ENCODE measurements at regions not wholly inside any gene's neighbourhood (a gene's known extent, or its start where the extent isn't known, plus 50 kb on each side); places are given as distances from the start of the nearest gene placed in this dataset.
A peak's percentile ranks its signal among the peaks of the same experiment; 100 is the strongest.

DNA sequence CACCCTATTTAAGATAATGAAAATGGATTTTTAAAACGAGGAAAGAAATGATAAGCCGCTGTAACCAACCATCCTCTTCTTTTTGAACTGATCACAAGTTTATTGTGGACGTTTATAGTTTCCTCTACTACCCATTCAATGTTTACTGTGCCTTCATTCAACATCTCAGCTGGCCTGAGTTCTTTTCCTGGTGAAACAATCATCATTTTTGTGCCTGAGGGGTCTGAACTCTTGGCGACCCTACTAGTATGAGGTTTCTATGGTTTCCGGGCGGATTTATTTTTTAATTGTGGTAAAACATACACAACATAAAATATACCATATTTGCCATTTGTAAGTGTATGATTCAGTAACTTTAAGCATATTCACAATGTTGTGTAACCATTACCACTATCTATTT, 100.7 kb downstream of the SPRY1 start:
- no peak for DNase-seq (ENCODE audit: low read depth, low spot score)

DNA sequence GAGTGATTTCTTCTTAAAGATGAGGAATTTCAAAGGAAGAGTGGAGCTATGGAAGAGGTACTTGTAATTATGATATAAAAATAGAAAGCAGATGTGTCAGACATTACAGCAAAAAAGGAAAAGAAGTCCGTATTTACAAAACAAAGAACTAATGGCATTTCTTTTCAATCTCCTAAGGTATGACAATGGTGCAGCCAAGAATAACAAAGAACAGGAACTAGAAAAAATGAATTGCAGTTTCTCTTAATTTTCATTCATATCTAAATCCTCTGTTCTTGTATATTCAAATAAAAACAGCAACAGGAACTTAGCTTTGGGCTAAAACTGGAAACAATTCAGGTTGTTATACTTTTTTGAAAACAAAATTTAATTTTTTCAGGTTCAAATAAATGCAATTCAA, 105.1 kb downstream of the SPRY1 start:
- DNase-seq (ENCODE audit: low read depth, low spot score) = no peak

DNA sequence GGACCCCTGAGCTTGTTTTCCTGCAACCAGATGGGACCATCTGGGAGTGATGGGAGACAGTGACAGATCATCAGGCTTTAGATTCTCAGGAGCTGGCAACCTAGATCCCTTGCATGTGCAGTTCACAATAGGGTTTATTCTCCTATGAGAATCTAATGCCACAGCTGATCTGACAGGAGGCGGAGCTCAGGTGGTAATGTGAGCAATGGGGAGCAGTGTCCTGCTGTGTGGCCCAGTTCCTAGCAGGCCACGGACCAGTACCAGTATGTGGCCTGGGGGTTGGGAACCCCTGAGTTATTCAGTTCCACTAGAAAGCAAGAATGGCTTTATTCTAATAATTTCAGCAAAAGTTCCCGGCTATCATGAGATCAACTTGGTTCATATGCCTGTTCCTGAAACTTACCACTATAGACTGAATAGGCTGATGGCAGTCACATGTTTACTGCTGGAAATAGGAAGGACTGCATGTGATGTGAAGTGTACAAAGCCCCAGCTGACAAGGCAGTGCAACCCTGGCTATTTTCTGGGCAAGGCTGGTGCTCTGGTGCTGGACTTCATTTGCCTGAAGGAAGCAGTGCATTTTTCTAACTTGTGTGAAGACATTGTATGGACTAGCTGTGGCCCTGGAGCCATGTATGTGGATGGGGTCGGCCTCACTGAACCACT, 107.2 kb downstream of the SPRY1 start:
- DNase-seq (ENCODE audit: low read depth, low spot score) = no peak

DNA sequence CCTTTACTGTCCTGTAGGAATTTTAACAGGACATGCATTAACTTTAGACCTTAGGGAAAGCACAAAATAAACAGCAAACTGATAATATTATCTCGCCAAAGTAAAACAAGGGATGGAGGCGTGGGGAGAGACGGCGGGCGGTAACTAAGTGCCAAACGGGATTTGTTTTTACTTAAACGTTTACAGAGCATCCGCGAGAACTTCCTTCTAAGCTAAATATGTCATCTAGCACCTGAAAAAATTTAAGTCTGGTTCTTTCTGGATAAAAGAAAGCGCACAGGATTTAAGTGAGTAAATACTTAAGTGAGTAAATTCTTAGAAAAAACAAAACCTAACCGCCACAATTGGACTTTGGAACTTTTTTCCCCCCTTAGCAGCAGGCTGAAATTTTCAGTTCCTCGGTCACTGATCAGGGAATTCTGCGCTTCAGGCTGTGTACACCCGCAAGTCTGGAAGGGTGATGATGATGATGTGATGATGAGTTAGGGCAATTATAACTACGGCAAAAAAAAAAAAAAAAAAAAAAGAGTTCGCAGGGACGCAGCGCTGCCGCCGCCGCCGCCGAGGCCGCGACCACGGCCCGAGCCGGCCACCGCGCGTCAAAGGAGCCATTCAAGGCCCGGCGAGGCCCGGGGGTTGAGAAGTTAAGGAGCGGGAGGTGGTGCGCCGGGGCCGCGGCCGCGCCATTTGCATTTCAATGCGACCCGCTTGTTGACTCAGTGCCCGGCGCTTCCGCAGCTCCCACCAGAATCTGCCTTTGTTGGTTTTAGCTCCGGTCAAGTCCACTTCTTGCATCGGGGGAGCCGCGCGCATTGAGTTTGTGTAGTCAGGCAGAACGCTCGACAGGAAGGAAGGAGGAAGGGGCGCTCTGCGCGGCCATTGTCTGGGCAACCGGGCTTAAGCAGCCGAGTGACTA, 108.8 kb downstream of the SPRY1 start:
- DNase-seq (ENCODE audit: low read depth, low spot score) = peak; percentile 92

DNA sequence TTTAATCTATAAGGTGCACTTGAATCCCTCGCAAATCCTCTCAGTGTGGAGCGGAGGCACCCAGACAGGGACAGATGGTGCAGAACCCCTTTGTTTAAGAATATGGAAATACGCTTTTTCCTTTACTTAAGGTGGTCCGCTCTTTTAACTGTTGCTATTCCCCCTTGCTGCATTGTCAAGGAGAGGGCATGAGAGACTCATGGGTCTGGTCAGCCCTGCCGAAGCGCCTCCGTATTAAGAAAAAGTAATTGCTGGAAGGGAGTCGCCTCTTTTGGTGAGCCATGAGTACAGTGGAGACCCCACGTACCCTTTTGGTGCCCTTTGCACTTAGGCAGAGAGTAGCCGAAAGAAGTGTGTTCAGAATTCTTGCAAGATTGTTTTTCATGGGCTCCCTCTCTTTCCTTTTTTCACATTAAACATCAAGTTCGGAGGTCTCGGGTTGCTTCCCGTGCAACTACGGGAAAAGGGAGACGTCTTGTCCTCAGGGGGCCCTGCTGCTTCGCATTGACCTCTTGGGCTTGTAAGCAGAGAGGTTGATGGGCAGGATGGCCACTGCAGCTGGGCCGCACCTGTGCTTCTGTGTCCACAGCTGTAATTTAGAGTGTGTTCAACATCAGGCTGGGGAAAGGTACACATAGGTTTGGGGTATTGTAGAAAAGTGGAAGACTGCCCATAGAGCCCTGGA, 109.6 kb downstream of the SPRY1 start:
- DNase-seq (ENCODE audit: low read depth, low spot score) = no peak

DNA sequence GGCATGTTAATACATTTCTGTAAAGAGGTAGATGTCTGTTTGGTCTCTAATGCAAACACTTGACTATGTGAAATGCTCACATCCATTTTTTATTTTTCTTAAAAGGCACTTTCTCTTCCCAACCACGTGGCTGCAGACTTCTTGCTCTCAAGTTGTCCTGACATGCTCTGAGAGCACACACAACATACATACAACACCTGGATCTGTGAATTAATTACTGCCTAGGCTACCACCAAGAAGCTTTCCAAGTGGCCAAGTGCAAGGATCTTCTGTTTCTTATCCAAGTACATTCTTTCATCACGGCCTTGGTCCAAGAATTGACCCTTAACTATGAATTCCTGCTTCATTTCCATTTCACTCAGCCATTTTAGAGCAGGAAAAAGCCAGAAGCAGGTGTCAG, 110.8 kb downstream of the SPRY1 start:
- DNase-seq (ENCODE audit: low read depth, low spot score) = no peak

DNA sequence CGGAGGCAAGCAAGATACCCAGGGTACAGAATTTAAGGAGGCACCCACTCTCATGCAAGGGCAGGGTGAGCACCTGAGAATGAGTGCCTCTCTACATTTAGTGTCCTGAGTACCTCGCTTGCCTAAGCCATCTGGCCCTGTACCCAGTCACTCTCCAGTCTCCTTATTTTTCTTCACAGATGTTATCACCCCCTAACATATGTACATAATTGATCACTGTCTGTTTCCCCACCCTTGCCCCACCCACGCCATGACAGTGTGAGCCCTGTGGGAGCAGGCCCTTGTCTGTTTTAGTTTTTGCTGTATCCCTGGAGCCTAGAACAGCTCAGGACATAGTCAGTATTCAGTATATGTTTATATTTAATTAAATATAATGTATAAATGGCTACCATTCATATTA, 113.6 kb downstream of the SPRY1 start:
- no peak for DNase-seq (ENCODE audit: low read depth, low spot score)

DNA sequence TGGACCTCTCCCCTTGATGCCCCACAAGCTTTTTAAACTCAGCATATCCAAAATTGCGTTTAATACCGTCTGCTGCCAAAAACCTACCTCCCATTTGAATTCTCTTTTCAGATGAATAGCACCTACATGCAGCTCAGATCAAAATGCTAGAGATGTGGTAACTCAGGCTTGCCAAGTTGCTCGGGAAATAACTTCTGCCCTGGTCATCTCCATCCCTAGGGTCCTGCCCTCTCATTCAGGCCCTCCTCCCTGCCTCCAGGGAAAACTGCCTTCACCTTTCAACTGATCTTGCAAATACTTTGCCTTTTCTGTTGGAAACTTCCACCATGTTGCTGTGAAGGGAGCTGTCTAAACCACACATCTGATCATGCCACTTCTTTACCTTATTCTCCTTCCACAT, 114.1 kb downstream of the SPRY1 start:
- DNase-seq (ENCODE audit: low read depth, low spot score) = no peak

DNA sequence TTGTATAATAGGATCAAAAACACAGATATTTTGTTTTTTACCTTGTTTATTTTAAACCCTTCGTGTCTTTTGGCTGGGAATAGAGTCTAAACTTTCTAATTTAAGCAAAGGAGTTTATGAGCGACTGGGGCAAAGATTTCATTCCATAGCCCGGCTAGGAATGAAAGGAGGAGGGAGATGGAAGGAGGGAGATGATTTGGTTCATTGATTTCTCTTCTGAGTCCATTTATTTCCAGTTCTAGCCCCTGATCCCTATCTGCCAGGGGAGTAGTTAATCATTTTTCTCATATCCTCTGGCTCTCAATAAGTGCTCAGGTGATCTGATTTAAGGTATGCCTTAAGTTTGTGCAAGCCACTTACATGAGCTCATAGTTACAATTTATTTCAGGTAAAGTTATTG, 120.0 kb downstream of the SPRY1 start:
- DNase-seq (ENCODE audit: low read depth, low spot score) = no peak

DNA sequence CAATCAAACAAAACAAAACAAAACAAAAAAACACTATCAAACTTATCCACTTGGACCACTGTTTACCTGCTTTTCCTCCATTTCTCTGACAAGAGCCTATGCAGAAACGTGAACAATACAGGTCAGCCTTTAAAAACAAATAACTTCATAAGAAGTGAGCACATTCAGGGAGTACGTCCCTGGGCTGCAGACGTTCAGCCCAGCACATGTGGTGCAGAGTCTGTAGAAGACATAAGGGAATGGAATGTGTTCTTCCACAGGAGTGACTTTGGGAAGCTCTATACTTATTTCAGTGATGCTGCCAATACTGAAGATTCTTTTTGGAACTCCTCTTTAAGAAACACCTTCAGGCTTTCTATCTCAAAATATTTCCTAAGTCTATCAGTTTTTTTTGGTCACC, 120.6 kb downstream of the SPRY1 start:
- DNase-seq (ENCODE audit: low read depth, low spot score) = no peak

DNA sequence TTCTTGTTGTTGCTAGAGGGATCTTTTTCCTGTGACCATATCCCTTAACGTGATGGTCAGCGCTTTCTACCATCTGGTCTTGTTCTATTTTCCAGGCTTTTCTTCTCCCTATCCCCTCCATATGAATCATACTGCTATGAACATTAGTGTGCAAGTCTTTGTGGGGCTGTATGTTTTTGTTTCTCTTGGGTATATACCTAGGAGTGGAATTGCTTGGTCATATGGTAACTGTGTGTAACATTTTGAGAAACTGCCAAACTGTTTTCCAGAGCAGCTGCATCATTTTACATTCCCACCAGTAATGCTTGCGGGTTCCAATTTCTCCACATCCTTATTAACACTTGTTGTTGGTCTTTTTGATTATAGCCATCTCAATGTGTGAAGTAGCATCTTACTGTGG, 121.4 kb downstream of the SPRY1 start:
- DNase-seq (ENCODE audit: low read depth, low spot score) = no peak

DNA sequence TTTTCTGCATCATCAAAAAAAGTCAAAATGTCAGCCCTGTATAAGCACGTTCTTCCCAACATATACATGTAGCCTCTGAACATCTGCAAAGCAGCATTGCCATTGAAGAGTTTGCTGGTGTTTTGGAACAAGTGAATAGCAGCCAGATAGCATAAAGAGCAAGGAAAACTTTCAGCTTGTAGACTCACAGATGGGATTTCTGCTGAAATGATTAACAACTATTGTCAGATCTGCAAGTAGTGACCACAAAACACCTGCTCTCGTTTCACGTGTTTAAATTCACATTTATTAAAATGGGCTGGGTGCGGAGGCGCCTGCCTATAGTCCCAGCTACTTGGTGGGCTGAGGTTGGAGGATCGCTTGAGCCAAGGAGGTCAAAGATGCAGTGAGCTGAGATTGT, 123.7 kb downstream of the SPRY1 start:
- DNase-seq (ENCODE audit: low read depth, low spot score) = no peak

DNA sequence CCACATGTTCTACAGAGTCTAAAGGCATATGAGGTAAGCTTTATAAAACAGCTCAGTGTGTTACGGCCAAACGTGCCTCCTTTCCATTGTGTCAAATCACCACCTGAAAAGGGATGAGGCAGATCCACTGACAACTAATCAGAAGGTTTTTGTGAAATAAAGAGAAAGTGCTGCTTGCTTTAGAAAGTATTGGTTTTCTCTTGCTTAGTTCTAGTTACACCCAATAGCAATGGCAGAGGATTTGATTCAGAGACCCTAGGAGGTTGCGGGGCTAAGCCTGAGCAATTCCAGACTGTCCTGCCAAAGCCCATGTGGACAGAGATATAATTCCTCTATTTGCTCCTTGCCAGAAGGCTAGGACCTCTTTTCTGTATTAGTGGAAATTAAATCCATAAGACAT, 125.5 kb downstream of the SPRY1 start:
- no peak for DNase-seq (ENCODE audit: low read depth, low spot score)

DNA sequence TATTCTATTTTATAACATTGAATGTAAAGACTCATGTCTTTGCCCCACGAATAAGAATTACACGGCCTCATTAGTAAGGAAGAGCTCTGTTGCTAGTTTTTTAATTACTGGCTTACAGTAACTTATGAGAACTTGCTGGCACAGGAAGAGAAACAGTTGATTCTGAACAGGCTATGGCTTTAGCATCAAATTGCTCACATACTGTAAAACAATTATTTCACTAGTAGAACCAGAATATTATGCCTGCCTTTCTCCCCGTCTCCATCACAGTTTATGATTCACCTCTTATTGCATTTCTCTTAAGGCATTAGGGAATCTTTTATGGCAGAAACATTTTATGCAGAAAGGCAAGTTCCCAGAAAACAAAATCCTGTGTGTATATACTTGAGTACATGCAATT, 126.1 kb downstream of the SPRY1 start:
- no peak for DNase-seq (ENCODE audit: low read depth, low spot score)

DNA sequence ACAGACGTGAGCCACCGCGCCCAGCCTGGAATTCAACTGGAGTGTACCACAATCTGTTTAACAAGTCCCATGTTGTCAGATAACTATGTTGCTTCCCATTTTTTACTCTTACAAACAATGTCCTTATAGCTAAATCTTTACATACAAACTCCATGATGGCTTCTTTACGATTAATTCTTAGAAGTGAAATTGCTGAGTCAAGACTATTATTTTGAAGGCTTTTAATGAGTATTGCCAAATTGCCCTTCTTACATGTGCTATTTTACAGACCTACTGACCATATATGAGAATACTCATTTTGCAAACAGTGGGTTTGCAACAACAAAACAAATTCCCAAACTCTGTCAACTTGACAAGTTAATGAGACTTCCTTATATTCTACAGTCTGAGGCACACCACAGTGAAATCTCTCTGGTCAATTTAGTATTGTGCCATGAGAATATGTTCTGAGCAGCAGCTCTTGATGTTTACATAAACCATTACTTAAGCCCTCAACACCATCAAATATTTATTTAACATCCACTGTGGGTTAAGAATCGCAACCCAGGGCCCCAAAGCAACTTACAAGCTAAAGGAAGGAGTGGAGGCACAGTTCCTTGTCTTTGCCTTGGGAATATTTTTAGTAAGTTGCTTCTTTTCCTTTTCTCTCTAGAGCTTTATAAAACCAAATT, 128.5 kb downstream of the SPRY1 start:
- DNase-seq (ENCODE audit: low read depth, low spot score) = peak; percentile 11

DNA sequence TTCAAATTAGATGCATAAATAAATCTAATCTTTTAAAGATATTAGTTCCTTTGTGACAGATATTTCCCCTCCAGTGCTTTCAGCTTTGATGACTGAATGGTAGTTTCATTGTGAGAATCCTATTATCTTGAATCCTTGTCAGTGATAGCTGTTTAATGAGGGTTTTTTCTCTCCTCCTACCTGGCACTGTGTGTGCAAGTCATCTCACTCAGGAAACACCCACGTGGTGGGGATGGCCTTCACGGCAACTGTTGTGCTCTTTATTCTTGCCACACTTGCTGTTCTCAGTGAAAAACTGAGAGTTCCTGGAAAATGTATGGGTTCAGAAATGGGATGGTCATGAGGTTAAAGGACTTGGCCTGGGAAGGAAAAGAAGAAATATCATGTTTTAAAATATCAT, 129.9 kb downstream of the SPRY1 start:
- no peak for DNase-seq (ENCODE audit: low read depth, low spot score)

DNA sequence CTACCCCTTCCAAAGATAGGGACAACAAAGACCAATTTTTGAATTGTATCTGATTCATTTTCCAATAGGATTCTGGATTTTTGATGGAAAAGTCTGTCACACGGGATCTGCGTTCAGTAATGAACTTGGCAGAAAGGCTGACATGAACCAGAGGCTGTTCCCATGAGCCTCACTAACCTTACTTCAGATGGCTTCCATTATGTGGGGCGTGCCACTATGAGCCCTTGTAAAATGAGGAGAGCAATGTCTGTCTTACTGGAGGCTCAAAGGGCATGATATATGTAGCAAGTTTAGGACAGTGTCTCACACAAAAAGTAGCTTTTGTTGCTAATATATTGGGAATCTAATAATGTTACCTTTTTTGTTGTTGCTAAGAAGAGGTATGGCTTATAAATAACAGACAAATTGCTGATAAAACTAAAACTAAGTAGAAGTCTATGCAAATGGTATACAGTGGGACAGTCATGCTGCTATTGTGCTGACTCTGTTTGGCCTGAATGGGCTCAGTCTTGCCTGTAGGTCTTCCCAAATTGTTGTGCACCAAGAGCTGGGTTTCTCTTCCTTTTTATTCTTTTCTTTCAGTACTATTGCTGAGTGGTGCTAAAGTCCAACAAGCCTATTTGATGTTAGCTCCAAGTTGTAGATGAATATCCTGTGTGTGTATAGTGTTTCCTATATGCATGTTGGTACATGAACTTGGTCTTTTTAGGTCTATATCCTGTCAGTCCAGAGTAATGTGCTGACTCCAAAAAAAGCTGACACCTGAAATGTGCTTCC, 132.1 kb downstream of the SPRY1 start:
- DNase-seq (ENCODE audit: low read depth, low spot score) = no peak

DNA sequence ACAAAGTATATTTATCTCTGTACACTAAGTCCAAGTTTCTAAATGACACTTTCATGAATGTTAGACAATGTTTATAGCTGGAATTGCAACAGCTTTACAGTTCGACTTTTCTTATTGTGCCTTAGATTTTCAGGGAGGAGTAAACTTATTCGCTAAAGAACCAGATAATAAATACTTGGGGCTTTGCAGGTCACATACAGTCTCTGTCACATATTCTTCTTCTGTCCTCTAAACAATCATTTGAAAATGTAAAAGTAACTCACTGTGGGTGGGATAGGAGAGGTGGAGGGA, 132.6 kb downstream of the SPRY1 start:
- DNase-seq (ENCODE audit: low read depth, low spot score) = no peak

DNA sequence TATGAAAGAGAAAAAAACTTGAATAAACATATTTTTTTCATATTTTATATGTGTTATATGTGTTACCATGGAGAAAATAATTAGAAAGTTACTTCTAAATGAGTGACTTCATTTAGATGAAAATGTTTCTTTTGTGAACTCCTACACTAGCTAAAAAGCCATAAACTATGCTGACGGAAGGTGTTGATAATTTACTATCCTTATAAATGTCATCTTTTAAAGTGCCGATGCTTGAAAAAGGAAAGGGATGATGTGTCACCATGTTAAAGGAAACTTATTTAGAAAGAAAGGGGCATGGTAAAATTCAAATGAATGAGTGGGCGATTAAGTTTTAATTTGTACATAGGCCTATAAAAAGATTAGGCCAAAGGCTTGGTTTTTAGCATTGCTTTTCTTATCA, 133.8 kb downstream of the SPRY1 start:
- no peak for DNase-seq (ENCODE audit: low read depth, low spot score)

DNA sequence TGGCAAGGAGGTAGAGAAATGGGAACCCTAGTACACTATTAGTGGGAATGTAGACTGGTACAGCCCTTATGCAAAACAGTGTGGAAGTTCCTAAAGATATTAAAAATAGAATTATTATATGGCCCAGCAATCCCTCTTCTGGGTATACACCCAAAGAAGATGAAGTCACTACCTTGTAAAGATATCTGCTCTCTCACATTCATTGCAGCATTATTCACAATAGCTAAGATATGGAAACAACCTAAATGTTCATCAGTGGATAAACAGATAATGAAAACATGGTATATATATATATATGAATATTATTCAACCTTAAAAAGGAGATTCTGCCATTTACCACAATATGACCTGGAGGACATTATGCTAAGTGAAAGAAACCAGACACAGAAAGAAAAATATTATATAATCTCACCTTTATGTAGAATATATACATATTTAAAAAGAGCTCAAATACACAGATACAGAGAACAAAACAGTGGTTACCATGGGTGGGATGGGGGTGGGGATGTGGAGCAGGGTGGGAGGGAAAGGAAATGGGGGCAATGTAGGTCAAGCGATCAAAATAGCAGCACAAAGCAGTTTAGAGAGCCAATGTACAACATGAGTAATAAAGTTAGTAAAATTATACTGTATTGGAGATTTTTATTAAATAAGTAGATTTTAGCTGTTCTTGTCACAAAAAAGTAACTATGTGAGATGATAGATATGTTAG, 138.6 kb downstream of the SPRY1 start:
- no peak for DNase-seq (ENCODE audit: low read depth, low spot score)

DNA sequence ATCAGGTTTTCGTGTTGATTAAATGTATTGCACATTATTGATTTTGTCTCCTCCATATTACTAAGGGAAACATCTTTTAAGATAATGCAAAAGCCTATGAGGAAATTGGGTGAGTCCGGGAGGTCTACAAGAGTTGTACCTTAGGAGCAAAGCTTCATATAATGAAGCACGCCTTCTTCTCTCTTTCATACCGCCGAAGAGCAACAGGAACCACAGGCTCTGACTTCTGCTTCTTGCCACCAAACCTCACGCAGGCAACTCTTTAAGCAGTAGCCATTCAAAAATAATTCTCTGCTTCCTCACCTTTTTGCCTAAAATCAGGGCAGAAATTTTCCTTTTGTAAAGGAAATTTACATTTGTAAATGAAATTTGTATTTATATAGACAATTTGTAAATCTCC, 139.6 kb downstream of the SPRY1 start:
- DNase-seq (ENCODE audit: low read depth, low spot score) = no peak
